HCT116 (cell line): ENCODE measurements at regions not wholly inside any gene's neighbourhood (a gene's known extent, or its start where the extent isn't known, plus 50 kb on each side); places are given as distances from the start of the nearest gene placed in this dataset.

Source experiments
- ATAC-seq: fragments of 200-7000 bp; cut with Tn5 transposase; 2 replicates; pipeline ENCODE4 v1.9.1; 2020; ENCODE audit warnings: mild to moderate bottlenecking, moderate library complexity
- BruUV-seq: library from RNA; stranded (reverse); fragments of 400-500 nt; replicated peaks from 2 replicates; lab custom pipeline; 2021; lab: Mats Ljungman, UMichigan
- CTCF ChIA-PET: fragments of 300-600 bp; sonication (Branson Sonifier 250); formaldehyde crosslinking; loops from one replicate; lab custom pipeline; 2021; ENCODE audit warnings: antibody characterized with exemption; lab: Charles Lee
- POLR2A ChIA-PET: fragments of 300-600, 350-600 bp; sonication (Branson Sonifier 250); formaldehyde crosslinking; loops from one replicate; lab custom pipeline; 2021; ENCODE audit warnings: antibody characterized with exemption; lab: Charles Lee
- RAD21 ChIA-PET, 2 experiments: fragments of 300-600 bp; sonication (Branson Sonifier 250); formaldehyde crosslinking; loops; one replicate each; lab custom pipeline; 2023; ENCODE audit warnings: low total read pairs in 2 of 2; ENCODE audit not compliant: uncharacterized antibody in 2 of 2, unreplicated experiment in 2 of 2, low non-redundant PET in 1 of 2; lab: Charles Lee
- DNase-seq: peaks from one replicate; pipeline ENCODE4 v3.0.0-alpha.2; 2010; ENCODE audit warnings: low read depth, low spot score
- H2AFZ ChIP-seq: fragments of 200-600 bp; shearing (Covaris generic), sonication (generic); 2 replicates; pipeline ENCODE4 v1.6.1; 2017; ENCODE audit warnings: low read depth, mixed run types, mixed read lengths, antibody characterized with exemption, low read length; ENCODE audit not compliant: poor library complexity, severe bottlenecking
- H3K27ac ChIP-seq: 2 replicates; pipeline ENCODE4 v1.5.1; 2012; ENCODE audit warnings: low read depth, low read length
- H3K27me3 ChIP-seq: fragments of 200-600 bp; sonication (generic); 2 replicates; pipeline ENCODE4 v1.6.1; 2016; ENCODE audit warnings: mixed run types, low read length, mixed read lengths; ENCODE audit not compliant: insufficient read depth
- H3K36me3 ChIP-seq, 2 experiments: fragments of 200-500 bp in 1 of 2; fragments of 200-600 bp in 1 of 2; sonication (Bioruptor generic) in 1 of 2; sonication (generic) in 1 of 2; 2 replicates each; pipeline versions ENCODE4 v1.5.1 to v1.6.1; 2014 to 2016; ENCODE audit warnings: low read length in 2 of 2, inconsistent platforms in 1 of 2, mixed read lengths in 1 of 2, mixed run types in 1 of 2; ENCODE audit not compliant: insufficient read depth in 2 of 2, control insufficient read depth in 1 of 2
- H3K4me1 ChIP-seq, 2 experiments: fragments of 200-600 bp in 1 of 2; sonication (generic) in 1 of 2; 2 replicates each; pipeline versions ENCODE4 v1.5.1 to v1.6.1; 2012 to 2017; ENCODE audit warnings: low read length in 2 of 2, inconsistent platforms in 1 of 2, mild to moderate bottlenecking in 1 of 2, mixed read lengths in 1 of 2, mixed run types in 1 of 2, moderate library complexity in 1 of 2; ENCODE audit not compliant: insufficient read depth in 2 of 2, control insufficient read depth in 1 of 2
- H3K4me2 ChIP-seq: fragments of 200-600 bp; sonication (generic); 2 replicates; pipeline ENCODE4 v1.6.1; 2017; ENCODE audit warnings: mixed run types, low read length, mixed read lengths
- H3K4me3 ChIP-seq, 2 experiments: fragments of 200-600 bp in 1 of 2; sonication (generic) in 1 of 2; replicated peaks in 1 of 2; 2 replicates each; pipeline ENCODE4 v1.5.1; 2011 to 2016; ENCODE audit warnings: low read length in 2 of 2, control low read depth in 1 of 2, low read depth in 1 of 2, mild to moderate bottlenecking in 1 of 2, mixed read lengths in 1 of 2, mixed run types in 1 of 2
- H3K79me2 ChIP-seq: fragments of 200-600 bp; sonication (generic); 2 replicates; pipeline ENCODE4 v1.6.1; 2017; ENCODE audit warnings: mild to moderate bottlenecking, mixed run types, low read length, moderate library complexity, mixed read lengths; ENCODE audit not compliant: insufficient read depth
- H3K9ac ChIP-seq: fragments of 200-600 bp; sonication (generic); 2 replicates; pipeline ENCODE4 v1.6.1; 2016; ENCODE audit warnings: low read length, mixed read lengths
- H3K9me2 ChIP-seq: fragments of 200-600 bp; sonication (generic), shearing (Covaris generic); 2 replicates; pipeline ENCODE4 v1.6.1; 2017; ENCODE audit warnings: mixed run types, mild to moderate bottlenecking, moderate library complexity; ENCODE audit not compliant: insufficient read depth
- H3K9me3 ChIP-seq, 2 experiments: fragments of 200-500 bp in 1 of 2; fragments of 200-600 bp in 1 of 2; sonication (Bioruptor generic) in 1 of 2; sonication (generic) in 1 of 2; 2 replicates each; pipeline ENCODE4 v1.6.1; 2014 to 2017; ENCODE audit warnings: low read length in 2 of 2, mixed read lengths in 2 of 2, inconsistent platforms in 1 of 2, low read depth in 1 of 2, mild to moderate bottlenecking in 1 of 2, mixed run types in 1 of 2, moderate library complexity in 1 of 2; ENCODE audit not compliant: control insufficient read depth in 1 of 2, insufficient read depth in 1 of 2
- H4K20me1 ChIP-seq: fragments of 200-600 bp; sonication (generic), shearing (Covaris generic); 2 replicates; pipeline ENCODE4 v1.6.1; 2017; ENCODE audit warnings: mixed run types, mild to moderate bottlenecking, moderate library complexity; ENCODE audit not compliant: insufficient read depth
- ATF3 ChIP-seq: IDR thresholded peaks from 2 replicates; pipeline ENCODE4 v1.6.1; 2012
- CBX3 ChIP-seq: IDR thresholded peaks from 2 replicates; pipeline ENCODE4 v1.6.1; 2012; ENCODE audit warnings: low read depth
- CTCF ChIP-seq, 3 experiments: fragments of 200-600 bp in 1 of 3; sonication (generic) in 1 of 3; IDR thresholded peaks in 2 of 3; conservative IDR thresholded peaks in 1 of 3; 2 replicates each; pipeline ENCODE4 v1.5.1; 2012 to 2017; ENCODE audit warnings: low read depth in 2 of 3, low read length in 2 of 3, antibody characterized with exemption in 1 of 3, borderline replicate concordance in 1 of 3, control low read depth in 1 of 3, mild to moderate bottlenecking in 1 of 3, mixed read lengths in 1 of 3, mixed run types in 1 of 3, moderate library complexity in 1 of 3; ENCODE audit not compliant: insufficient read depth in 1 of 3
- EGR1 ChIP-seq: IDR thresholded peaks from 2 replicates; pipeline ENCODE4 v1.6.1; 2012; ENCODE audit warnings: low read depth
- ELF1 ChIP-seq: IDR thresholded peaks from 2 replicates; pipeline ENCODE4 v1.6.1; 2012; ENCODE audit warnings: low read depth, borderline replicate concordance
- EZH2 ChIP-seq: fragments of 200-600 bp; sonication (generic); IDR thresholded peaks from 2 replicates; pipeline ENCODE4 v1.6.1; 2017; ENCODE audit warnings: antibody characterized with exemption, mixed run types
- EZH2phosphoT487 ChIP-seq: fragments of 200-600 bp; IDR thresholded peaks from 2 replicates; pipeline ENCODE4 v1.6.1; 2018; ENCODE audit warnings: antibody characterized with exemption, borderline replicate concordance
- FOSL1 ChIP-seq: IDR thresholded peaks from 2 replicates; pipeline ENCODE4 v1.6.1; 2012; ENCODE audit warnings: low read depth
- MAX ChIP-seq: IDR thresholded peaks from 2 replicates; pipeline ENCODE4 v1.6.1; 2012
- POLR2A ChIP-seq: IDR thresholded peaks from 2 replicates; pipeline ENCODE4 v1.7.0; 2011; ENCODE audit warnings: borderline replicate concordance; ENCODE audit not compliant: insufficient read depth, insufficient read length; ENCODE audit errors: extremely low read depth
- POLR2AphosphoS5 ChIP-seq: IDR thresholded peaks from 2 replicates; pipeline ENCODE4 v1.6.1; 2011; ENCODE audit warnings: mild to moderate bottlenecking, low read depth, low read length, moderate library complexity
- RAD21 ChIP-seq: IDR thresholded peaks from 2 replicates; pipeline ENCODE4 v1.6.1; 2012; ENCODE audit warnings: low read depth, mild to moderate bottlenecking
- SIN3A ChIP-seq: IDR thresholded peaks from 2 replicates; pipeline ENCODE4 v1.6.1; 2012; ENCODE audit warnings: low read depth
- SRF ChIP-seq: IDR thresholded peaks from 2 replicates; pipeline ENCODE4 v1.6.1; 2012; ENCODE audit warnings: low read depth
- TCF7L2 ChIP-seq: IDR thresholded peaks from 2 replicates; pipeline ENCODE4 v1.7.0; 2011; ENCODE audit warnings: borderline replicate concordance, inconsistent platforms; ENCODE audit not compliant: insufficient read depth, insufficient read length; ENCODE audit errors: extremely low read depth
- YY1 ChIP-seq: IDR thresholded peaks from 2 replicates; pipeline ENCODE4 v1.6.1; 2011; ENCODE audit warnings: low read length, low read depth, moderate library complexity, mild to moderate bottlenecking; ENCODE audit not compliant: insufficient replicate concordance; ENCODE audit errors: extremely low read depth
- ZBTB33 ChIP-seq: IDR thresholded peaks from 2 replicates; pipeline ENCODE4 v1.6.1; 2011; ENCODE audit warnings: mild to moderate bottlenecking, low read length, moderate library complexity; ENCODE audit not compliant: insufficient replicate concordance; ENCODE audit errors: extremely low read depth
- intact Hi-C: fragments of 100-400 bp; cut with micrococcal nuclease; formaldehyde crosslinking; loops from 2 replicates; pipeline ENCODE4 v1.10.0; 2022

- Histone ChIP-seq H3K4me2 (no peak overlapping the region), H3K4me1 (peaks cover 0 to 8% of the 10 kb centered on the region in 2 experiments; a peak in 2 of 4 replicates), H3K9me2 (no peaks in the 10 kb centered on the region), H3K4me3 (no peak overlapping the region), H3K27me3 (peaks cover 43% of the 10 kb centered on the region), H4K20me1 (no peaks in the 10 kb centered on the region), H3K9me3 (no peaks in the 10 kb centered on the region), H3K9ac (no peak overlapping the region), H2AFZ (no peak overlapping the region), H3K36me3 (no peaks in the 10 kb centered on the region), H3K79me2 (no peaks in the 10 kb centered on the region), H3K27ac (no peak overlapping the region)
- no peak for TF ChIP-seq EZH2
- no peak for TF ChIP-seq EGR1
- TF ChIP-seq CTCF (IDR thresholded peaks at IDR 0.05 in 2 of 3, conservative IDR thresholded peaks at IDR 0.05 in 1 of 3; ENCODE audit: borderline replicate concordance in 1 of 3, insufficient read depth in 1 of 3, low read depth in 2 of 3, low read length in 2 of 3), result no peak
- no peak for TF ChIP-seq POLR2AphosphoS5
- TF ChIP-seq CBX3, result no peak
- no peak for TF ChIP-seq SIN3A
- no peak for TF ChIP-seq SRF
- TF ChIP-seq ELF1, result no peak
- TF ChIP-seq POLR2A, result no peak
- no peak for TF ChIP-seq ZBTB33
- no peak for TF ChIP-seq RAD21
- no peak for TF ChIP-seq EZH2phosphoT487
- no peak for TF ChIP-seq YY1
- TF ChIP-seq FOSL1, result no peak
- TF ChIP-seq MAX, result no peak
- TF ChIP-seq ATF3, result no peak
- TF ChIP-seq TCF7L2, result no peak
- BruUV-seq, result no TSS peak
- POLR2A ChIA-PET, result no interaction called here
- DNase-seq (no peak), ATAC-seq (no peak)
- RAD21 ChIA-PET, result no interaction called here
- CTCF ChIA-PET, result no interaction called here
- intact Hi-C loops, result no loop called here
Observed at GRCh38 chr17:77613218-77613617, 345.3 kb upstream of the TNRC6C start.
